ENCODE measurements at regions not wholly inside any gene's neighbourhood (a gene's known extent, or its start where the extent isn't known, plus 50 kb on each side); places are given as distances from the start of the nearest gene placed in this dataset.

DNA sequence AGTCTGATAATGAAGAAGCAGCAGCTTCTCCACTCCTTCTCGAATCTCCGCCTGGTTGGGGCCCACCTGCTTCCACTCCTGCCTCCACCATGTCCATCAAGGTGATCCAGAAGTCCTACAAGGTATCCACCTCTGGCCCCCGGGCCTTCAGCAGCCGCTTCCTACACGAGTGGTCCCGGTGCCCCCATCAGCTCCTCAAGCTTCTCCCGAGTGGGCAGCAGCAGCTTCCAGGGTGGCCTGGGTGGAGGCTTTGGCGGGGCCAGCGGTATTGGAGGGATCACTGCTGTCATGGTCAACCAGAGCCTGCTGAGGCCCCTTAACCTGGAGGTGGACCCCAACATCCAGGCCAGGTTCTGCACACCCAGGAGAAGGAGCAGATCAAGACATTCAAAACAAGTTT, 381.0 kb upstream of the USP15 start:
- TF ChIP-seq, protein P1, sequence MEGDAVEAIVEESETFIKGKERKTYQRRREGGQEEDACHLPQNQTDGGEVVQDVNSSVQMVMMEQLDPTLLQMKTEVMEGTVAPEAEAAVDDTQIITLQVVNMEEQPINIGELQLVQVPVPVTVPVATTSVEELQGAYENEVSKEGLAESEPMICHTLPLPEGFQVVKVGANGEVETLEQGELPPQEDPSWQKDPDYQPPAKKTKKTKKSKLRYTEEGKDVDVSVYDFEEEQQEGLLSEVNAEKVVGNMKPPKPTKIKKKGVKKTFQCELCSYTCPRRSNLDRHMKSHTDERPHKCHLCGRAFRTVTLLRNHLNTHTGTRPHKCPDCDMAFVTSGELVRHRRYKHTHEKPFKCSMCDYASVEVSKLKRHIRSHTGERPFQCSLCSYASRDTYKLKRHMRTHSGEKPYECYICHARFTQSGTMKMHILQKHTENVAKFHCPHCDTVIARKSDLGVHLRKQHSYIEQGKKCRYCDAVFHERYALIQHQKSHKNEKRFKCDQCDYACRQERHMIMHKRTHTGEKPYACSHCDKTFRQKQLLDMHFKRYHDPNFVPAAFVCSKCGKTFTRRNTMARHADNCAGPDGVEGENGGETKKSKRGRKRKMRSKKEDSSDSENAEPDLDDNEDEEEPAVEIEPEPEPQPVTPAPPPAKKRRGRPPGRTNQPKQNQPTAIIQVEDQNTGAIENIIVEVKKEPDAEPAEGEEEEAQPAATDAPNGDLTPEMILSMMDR (conservative IDR thresholded peaks at IDR 0.05; ENCODE audit: low read length) = no peak
- no peak for TF ChIP-seq EZH2phosphoT487 (IDR thresholded peaks at IDR 0.05; ENCODE audit: borderline replicate concordance, low read depth, low read length)

All from OCI-LY7 (cell line).